NCI-H526 treated with DMSO at 0.1 percent for 48 hours (cell line): ENCODE measurements at regions not wholly inside any gene's neighbourhood (a gene's known extent, or its start where the extent isn't known, plus 50 kb on each side); places are given as distances from the start of the nearest gene placed in this dataset.
"Not testable (repeated sequence)": the region's sequence is repeated elsewhere in the genome, so short reads cannot be mapped to it uniquely, and the experiment has no call there.

Experiments
- DNase-seq: peaks from one replicate; lab custom pipeline; 2025; lab: John Stamatoyannopoulos, UW

DNA sequence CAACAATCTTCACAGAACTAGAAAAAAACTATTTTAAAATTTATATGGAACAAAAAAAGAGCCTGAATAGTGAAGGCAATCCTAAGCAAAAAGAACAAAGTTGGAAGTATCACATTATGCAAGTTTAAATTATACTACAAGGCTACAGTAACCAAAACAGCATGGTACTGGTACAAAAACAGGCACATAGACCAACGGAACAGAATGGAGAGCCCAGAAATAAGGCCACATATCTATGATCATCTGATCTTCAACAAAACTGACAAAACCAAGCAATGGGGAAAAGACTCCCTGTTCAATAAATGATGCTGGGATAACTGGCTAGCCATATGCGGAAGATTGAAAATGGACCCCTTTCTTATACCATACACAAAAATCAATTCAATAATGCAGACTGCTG lies 74.4 kb upstream of the RTN4 start:
- DNase-seq: not testable (repeated sequence)

DNA sequence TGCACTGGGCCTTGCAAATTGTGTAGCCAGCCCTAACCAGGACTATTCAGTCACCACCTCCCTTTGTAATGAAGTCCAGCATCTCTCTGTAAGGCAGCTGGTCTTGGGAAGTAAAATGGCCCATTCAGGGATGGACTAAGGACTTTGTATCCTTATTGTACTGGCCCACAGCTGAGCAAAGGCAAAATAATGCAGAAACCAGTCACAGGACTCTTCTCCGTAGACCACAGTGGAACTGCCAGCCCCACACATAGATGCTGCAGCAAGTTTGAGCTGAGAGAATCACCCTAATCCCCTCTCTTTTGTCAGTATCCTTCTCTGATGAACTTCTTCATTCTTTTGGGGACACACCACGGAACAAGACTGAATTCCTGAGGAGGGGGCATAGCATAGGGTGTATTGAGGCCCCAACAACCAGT lies 73.6 kb upstream of the RTN4 start:
- no peak for DNase-seq

DNA sequence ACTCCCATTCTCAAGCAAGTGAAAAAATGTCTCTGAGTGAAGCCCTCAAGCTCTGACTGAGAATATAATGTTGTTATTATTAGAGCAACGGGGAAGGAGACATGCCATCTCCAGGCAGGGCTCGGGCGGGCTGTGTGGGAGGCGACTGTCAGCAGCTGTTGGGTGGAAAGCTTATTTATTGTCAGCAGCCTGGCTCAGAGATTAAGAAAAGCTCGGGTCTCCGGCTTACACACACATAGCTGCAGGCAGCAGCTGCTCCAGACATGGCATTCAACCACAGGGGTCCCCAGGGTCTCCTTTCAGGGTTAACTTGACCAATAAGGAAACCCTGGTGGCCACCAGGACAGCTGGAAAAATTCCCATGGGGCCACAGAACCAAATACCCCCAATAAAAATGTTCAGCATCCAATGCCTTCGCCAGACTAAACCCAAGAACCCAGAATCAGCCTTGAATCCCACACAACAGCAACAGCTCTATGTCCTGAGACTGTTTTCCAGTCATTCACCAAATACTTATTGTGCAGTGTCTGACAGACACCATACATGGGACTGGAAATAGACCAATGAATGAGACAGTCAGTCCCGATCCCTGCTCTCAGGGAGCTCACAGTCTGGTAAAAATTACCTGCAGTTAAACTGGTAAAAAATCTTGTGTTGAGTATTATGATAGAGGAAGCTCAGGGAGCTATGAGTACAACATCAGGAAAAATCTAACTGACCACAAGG lies 70.5 kb upstream of the RTN4 start:
- peak; percentile 74 for DNase-seq

DNA sequence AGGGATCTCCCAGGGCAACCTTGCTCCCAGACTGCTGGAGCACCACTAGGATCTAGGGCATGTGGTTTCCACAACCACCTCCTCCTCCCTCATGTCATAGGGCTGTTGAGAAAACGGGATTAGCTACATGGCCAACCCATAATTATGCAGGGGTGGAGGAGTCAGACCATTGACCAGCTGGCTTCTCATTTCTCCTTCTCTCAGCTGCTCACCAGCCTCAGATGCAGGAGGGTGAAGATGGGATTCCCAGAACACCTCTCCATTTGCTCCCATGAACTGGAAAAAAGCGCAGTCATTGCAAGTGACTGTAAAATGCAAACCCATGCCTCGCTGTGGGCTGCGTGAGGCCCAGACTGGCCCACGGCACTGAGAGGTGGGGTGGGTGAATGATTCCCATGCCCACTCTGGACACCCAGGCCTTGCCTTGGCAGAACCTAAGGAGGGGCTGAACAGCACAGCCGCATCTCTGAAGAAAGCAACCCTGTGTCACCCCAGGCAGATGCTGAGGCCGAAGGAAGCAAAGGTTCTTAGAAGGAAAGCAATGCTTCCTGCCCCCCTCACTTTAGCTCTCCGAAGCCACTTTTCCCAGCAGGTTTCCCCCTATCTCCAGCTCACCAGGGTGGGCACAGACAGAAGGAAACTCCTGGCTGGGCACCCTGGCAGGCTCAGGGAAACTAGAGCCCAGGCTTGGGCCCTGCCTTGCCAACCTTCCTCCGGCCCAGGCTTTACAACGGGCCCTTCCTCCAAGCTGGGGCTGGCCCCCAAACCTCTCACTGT lies 69.6 kb upstream of the RTN4 start:
- peak; percentile 88 for DNase-seq

DNA sequence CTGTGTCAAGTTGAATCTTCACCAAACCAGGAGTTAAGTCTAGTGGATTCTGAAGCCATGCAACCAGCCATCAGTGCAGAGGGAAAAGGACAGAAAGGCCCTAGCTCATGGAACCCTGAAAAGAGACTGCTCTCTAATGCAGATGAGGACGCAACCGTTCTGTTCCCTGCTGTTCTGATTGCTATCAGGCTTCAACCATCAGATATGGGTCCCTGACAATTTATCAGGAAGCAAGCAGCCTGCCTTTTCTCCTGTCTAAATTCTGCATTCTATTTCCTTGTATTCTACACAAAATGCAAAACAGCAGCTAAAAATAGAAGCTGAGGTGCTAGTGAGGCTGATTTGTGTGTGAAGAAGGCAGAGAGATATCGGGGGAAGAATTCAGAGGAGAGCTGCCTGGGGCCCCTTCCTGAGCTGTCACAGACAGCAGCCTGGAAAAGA lies 68.4 kb upstream of the RTN4 start:
- peak; percentile 81 for DNase-seq

DNA sequence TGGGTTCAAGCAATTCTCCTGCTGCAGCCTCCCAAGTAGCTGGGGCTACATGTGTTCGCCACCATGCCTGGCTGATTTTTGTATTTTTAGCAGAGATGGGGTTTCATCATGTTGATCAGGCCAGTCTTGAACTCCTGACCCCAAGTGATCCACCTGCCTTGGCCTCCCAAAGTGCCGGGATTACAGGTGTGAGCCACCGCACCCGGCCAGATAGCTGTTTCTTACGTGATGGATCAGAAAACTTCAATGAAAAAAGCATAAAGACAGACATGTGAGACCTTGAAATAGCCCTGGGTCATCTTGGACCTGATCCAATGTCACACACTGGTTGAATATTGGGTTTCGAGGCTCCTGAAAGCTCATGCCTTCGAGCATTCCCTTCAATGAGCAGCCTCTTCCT lies 66.7 kb upstream of the RTN4 start:
- no peak for DNase-seq

DNA sequence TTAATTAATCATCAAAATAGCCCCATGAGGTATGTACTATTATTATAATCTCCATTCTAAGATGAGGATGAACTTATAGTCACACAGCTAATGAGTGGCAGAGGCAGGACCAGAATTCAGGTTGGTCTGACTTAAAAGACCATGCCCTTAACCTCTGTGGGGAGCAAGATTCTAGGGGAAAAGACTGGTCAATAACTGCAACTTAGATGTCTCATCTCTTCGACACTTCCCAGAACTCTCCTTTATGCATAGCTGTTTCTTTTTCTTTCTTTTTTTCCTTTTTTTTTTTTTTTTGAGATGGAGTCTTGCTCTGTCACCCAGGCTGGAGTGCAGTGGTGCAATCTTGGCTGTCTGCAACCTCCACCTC lies 66.3 kb upstream of the RTN4 start:
- no peak for DNase-seq

DNA sequence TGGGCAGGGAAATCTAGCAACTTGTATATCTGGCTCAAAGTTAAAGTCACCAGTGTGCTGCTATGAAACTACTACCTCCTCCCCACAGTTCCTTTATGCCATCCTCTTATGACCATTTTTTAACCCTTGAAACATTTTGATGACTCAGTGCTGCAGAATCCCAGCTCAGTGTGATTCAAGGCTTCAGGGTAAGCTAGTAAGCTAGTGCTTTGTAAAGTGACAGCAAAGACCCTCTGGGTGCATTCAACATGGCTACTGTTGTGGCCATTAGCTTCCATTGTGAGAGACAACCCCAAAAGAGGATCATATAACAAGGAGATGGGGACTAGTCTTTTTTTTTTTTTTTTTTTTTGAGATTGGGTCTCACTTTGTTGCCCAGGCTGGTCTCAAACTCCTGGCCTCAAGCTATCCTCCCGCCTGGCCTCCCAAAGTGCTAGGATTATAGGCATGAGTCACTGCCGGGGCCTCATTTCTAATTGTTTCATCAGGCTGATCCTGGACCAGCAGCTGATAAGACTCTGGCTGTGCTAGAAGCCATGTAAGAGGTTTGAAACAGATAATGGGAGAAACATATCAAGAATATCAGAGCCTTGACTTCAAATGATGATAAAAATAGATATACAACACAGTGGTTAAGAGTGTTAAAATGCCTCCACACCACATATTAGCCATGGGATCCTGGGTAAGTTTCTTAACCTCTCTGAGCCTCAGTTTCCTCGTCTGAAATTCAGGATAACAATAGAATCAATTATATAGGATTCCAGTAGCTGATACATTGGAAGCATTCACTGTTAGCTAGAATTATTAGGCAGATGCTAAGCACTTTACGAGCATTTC lies 65.7 kb upstream of the RTN4 start:
- no peak for DNase-seq

DNA sequence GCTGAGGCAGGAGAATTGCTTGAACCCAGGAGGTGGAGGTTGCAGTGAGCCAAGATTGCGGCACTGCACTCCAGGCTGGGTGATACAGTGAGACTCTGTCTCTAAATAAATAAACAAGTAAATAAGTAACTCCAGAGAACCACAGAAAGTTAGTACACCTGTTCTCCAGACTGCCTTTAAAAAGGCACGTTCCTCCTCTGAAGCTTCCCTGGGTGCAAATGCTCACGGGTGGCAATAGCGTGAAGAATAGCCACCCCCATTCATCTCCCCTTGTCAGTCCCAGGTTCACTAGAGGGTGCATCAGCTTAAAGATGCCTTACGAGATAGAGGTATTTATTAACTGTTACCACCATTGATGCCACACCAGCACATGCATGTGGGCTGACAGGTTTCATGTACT lies 64.3 kb upstream of the RTN4 start:
- no peak for DNase-seq

DNA sequence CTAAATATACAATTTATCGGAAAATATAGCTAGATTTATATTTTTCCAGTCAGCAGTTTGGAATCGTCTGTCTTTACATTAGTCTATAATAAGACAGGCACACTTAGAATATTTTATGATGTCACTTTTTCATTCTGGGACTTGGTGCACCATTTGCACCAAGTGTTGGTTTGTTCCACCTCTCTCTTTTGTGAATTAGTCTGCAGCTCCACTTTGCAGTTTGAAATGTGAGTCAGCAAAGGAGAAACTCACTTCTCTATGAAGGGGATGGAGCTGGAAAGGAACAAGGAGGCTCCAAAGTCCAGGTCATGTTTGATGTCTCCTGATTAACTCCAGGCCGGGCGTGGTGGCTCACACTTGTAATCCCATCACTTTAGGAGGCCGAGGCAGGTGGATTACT lies 63.8 kb upstream of the RTN4 start:
- DNase-seq: no peak

DNA sequence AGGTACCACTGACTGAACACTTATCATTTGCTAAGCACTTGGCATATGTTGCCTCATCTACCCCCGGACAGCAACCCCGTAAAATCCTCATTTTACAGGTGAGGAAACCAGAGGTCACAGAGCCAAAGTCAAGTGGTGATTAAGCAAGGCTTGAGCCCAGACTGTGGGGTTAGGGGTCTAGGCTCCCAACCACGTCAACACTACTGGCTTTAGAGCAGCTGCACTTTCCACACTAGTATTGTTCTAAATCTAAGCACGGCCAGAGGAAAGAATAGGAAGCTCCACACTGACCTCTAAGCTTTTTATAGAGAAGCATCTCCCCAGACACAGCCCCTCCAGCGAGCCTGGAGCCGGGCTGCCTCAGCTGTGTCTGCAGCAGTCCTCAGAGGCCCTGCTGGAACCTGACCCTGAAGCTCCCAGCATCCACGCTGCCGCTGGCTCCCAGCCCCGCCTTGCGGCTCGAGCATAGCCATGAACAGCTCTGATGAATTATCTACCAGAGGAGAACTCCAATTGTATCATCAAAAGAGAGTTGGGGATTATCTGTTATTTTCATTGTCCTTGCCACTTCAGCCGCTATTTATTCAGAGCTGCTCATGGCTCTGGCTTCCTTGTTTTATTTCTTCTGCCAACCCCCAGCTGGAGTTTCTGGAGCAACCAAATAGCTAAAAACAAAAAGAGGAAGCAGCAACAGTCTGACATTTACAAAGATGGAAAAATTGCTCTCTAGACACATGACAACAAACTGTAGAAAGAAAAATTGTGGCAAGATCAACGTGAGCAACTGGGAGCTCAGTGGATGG lies 62.2 kb upstream of the RTN4 start:
- peak; percentile 53 for DNase-seq

DNA sequence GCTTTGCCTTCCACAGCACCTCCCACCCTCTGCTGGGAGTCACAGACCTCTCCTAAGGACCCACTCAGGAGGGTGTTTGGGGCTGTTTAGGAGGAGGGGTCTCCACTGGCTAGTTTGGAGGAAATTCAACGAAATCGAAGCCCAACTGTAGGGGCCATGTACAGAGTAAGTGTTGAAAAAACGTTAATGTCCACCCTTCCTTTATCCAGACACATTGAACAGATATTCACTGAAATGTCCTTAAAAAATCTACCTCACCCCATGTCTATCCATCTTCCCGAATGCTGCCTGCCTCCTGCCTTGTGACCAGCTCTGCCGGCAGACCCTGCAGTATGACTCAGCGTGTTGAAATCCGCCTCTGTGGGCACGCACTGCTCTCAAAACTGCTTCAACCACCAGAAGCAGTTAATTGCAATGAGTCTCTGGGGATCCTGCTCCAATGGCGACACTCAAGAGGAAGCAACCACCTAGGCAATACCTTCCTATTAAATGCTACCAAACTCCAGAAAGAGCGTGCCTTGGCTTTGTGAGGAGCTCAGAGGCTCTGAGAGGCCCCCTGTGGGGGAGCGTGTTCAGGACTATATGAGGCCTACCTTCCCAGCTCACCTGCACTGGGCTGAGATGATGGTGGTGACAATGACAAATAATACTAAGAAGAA lies 61.4 kb upstream of the RTN4 start:
- peak; percentile 72 for DNase-seq

DNA sequence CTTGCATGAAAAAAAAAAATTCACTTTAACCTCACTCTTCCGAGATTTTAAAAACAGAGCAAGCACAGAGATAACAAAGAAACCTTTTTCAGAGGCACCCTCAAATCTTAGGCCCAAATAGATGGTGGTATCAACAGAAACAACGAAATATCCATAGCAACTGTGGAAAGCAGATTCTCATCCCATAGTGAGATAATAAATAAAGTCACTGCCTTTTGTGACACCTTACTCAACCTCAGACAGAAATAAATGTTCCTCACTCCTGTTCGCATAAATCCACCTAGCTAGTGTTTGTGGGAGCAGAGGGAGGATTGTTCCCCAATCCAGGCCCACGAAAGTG lies 60.9 kb upstream of the RTN4 start:
- no peak for DNase-seq

DNA sequence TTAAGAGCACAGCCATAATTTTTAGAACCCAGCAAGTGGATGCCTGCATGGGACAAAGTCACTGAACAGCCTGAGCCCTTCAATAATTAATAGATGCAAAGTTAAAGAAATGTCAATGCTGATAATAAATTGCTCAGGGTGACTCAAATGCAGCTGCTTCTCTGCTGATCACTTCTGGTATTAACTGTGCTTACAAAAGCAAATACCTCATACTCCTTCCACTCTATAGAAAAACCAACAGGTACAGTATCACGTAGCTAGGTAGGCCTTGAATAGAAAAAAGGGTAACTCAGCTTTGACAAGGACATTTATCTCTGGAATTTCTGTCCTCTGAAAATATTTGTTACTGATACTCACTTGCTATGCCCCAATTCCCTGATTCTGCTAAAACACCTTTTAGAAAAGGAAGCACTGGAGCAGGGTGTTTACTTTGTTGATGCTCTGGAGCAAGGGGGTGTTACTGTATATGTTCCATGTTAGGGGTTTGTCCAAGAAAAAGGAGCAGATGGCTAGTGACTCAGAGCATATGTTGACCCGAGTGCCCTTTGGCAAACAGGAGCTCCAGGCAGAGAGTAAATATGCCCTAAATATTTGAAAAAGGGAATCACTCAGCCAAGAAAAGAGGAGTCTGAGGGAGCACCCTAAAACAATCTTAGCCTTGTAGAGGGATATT lies 59.1 kb upstream of the RTN4 start:
- peak; percentile 16 for DNase-seq

DNA sequence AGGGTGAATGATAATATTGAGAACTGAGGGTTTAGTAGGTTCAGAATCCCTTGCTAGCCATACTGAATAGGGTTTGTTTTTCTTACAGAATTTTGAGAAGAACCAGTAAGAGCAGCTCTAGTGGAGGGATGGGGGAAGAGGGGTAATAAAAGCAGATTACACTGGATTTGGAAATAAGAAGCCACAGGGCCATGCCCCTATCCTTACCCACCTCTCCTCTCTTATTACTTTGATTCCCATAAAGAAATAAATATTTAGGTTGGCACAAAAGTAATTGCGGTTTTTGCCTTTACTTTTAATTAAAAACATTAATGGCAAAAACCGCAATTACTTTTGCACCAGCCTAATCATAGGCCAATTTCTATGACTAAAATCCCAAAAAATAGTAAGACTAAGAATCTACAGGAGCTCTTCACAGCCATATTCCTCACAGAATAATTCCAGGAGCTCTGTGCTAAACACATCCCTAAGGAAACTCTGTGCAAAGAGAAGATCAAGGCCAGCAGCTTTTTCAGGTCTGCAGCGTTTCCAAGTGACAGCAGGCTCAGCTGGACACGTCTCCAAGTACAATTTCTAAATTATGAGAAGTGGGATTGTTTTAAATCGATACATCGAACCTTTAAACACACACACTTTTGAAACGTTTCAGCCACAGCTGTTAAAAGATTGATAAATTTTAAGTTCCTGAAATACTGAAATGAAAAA lies 58.4 kb upstream of the RTN4 start:
- DNase-seq: no peak

DNA sequence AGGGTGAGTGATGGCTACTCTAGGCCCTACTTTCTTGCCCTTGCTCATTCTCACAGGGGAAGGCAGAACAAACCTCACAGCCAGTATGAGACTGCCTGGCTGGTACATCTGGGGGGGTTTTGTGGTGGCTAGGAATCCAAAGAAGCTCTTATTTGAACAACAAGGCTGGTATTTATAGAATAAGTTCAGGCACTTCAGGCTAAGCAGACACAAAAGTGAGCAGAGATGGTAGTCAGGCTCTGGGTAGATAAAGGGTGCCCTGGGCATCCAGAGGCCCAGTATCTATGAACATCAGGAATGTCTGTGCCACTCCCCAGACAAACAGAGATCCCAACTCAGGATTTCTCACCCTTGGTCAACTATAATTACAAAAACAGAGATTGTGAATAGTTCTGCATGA lies 57.2 kb upstream of the RTN4 start:
- DNase-seq: no peak

DNA sequence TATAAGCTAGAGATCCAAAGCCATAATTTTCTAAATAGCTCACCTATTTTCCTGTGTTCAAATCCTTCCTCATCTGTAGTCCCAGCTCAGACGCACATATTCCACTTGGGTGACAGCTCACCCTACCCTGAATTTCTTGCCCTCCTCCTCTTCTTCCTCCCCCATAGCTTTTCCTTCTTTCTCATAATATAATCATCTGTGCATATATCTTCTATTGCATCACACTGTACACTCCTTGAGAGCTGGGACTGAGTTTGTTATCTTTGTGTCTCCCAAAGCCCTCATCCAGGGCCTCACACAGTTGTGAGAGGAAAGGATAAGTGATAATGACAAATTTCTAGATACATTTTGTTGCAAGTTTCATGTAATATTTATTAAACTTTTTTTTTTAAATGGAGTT lies 55.9 kb upstream of the RTN4 start:
- no peak for DNase-seq

DNA sequence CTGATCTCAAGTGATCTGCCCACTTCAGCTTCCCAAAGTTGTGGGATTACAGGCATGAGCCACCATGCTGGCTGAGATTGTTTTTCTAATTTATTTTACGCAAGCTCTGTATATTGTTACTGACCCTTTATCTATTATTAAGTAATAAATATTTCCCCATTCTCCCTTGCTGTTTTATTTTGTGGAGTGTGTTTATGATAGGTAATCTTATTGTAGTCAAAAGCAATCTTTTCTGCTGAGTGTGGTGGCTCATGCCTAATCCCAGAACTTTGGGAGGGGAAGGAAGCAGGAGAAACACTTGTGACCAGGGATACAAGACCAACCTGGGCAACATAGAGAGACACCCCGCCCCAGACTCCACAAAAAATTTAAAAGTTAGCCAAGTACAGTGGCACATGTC lies 55.2 kb upstream of the RTN4 start:
- no peak for DNase-seq

DNA sequence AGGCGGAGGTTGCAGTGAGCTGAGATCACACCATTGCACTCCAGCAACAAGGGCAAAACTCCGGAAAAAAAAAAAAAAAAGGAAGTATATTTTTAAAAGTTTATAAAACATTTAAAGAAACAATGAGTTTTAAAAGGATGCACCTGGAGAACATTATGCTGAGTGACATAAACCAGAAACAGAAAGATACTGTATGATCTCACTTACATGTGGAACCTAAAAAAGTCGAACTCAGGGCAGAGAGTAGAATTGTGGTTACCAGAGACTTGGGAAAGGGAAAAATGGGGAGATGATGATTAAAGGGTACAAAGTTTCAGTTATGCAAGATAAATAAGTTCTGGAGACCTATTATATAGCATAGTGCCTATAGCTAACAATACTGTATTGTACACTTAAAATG lies 52.8 kb upstream of the RTN4 start:
- no peak for DNase-seq

DNA sequence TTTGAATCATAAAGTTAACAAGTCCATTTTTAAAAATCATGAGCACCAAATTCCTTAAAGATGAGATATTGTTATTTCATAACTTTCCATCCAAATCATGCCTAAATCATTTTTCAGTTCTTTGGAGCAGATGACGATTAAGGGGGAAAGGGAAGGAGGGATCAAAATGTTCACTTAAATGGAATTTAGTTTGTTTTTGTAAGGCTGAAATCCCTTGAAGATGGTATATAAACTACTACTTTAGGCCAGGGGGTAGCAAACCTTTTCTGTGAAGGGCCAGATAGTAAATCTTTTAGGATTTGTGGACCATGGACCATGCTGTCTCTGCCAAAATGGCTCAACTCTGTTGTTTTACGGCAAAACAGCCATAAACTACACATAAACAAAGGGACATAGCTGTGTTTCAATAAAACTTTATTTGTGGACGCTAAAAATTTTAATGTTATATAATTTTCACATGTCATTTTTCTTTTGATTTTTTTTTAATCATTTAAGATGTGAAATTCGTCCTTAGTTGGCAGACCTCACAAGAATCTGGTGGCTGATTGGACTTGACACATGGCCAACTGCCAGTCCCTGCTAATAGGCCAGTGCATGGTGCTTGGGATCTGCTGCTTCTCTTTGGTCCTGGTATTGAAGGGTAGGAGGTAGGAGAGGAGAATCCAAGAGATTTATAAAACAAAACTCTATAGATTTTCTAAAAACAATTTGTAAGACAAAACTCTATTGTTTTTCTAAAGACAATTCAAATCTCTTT lies 52.0 kb upstream of the RTN4 start:
- DNase-seq: no peak
